Fibroblast of lung (primary cell): ENCODE measurements at regions not wholly inside any gene's neighbourhood (a gene's known extent, or its start where the extent isn't known, plus 50 kb on each side); places are given as distances from the start of the nearest gene placed in this dataset.

ENCODE experiments used
- EZH2 ChIP-seq: IDR thresholded peaks from 2 replicates; pipeline ENCODE4 v1.5.1; 2012; ENCODE audit warnings: low read length, control low read depth, mild to moderate bottlenecking; ENCODE audit errors: missing control alignments
- TF ChIP-seq, protein P1 (sequence below), 2 donors: IDR thresholded peaks in 1 of 2; conservative IDR thresholded peaks in 1 of 2; 1 replicate in 1 of 2; 2 replicates in 1 of 2; pipeline ENCODE4 v1.5.1; 2011 to 2012; ENCODE audit warnings: low read length in 2 of 2, control low read depth in 1 of 2, inconsistent platforms in 1 of 2, low read depth in 1 of 2, mild to moderate bottlenecking in 1 of 2

DNA sequence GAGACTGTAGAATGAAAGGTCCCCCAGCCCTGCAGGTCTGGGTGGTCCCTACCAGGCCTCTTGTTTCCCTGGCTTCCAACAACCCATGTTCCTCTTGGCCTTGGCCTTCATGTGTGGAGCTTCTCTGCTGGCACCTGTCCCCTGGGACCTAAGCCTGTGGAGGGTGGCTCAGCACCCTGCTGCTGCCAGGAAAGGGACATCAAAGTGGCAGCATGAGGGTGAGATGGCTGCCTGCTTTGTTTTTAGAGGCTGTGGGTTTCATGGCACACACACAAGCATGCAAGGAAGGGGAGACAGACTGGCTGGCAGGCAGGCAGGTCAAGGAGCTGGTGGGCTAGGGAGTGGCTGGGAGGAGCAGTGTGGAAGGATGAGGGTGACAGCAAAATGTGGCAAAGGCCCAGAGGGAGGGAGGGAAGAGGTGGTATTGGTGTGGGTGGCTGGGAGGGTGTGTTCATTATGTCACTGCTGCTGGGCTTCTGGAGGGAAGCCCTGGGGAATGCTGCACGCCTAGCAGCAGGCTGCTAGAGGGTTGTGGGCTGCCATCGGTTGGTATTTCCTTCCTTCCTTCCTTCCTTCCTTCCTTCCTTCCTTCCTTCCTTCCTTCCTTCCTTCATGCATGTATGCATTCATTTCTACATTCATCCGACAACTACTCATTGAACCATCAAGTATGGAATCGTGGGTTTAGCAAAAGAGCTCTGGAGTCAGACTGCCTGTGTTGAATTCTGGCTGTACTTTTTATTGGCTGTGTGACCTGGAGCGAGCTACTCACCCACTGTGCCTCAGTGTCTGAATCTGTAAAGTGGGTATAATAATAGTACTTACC, 128.7 kb upstream of the PJA1 start:
- TF ChIP-seq, protein P1, sequence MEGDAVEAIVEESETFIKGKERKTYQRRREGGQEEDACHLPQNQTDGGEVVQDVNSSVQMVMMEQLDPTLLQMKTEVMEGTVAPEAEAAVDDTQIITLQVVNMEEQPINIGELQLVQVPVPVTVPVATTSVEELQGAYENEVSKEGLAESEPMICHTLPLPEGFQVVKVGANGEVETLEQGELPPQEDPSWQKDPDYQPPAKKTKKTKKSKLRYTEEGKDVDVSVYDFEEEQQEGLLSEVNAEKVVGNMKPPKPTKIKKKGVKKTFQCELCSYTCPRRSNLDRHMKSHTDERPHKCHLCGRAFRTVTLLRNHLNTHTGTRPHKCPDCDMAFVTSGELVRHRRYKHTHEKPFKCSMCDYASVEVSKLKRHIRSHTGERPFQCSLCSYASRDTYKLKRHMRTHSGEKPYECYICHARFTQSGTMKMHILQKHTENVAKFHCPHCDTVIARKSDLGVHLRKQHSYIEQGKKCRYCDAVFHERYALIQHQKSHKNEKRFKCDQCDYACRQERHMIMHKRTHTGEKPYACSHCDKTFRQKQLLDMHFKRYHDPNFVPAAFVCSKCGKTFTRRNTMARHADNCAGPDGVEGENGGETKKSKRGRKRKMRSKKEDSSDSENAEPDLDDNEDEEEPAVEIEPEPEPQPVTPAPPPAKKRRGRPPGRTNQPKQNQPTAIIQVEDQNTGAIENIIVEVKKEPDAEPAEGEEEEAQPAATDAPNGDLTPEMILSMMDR (conservative IDR thresholded peaks at IDR 0.05 in 1 of 2, IDR thresholded peaks at IDR 0.05 in 1 of 2; ENCODE audit: low read depth in 1 of 2, low read length in 2 of 2) = no peak
- no peak for TF ChIP-seq EZH2
